Colonic mucosa (tissue), 4 donors: ENCODE measurements at regions not wholly inside any gene's neighbourhood (a gene's known extent, or its start where the extent isn't known, plus 50 kb on each side); places are given as distances from the start of the nearest gene placed in this dataset.

Experiments used
- DNase-seq: peaks from one replicate; pipeline ENCODE4 v3.0.0-alpha.2; 2020
- H3K27ac ChIP-seq: fragments of 200-600 bp; one replicate; pipeline ENCODE4 v1.8.0; 2021
- H3K27me3 ChIP-seq: fragments of 200-600 bp; one replicate; pipeline ENCODE4 v1.8.0; 2021
- H3K36me3 ChIP-seq: fragments of 200-600 bp; one replicate; pipeline ENCODE4 v1.8.0; 2021
- H3K4me1 ChIP-seq: fragments of 200-600 bp; one replicate; pipeline ENCODE4 v1.8.0; 2021; ENCODE audit warnings: mild to moderate bottlenecking
- H3K4me3 ChIP-seq: fragments of 200-600 bp; one replicate; pipeline ENCODE4 v1.8.0; 2021
- H3K9ac ChIP-seq, 2 donors: one replicate each; pipeline ENCODE4 v1.7.0; 2013; ENCODE audit warnings: control low read depth in 2 of 2, low read depth in 2 of 2, low read length in 2 of 2
- H3K9me3 ChIP-seq: fragments of 200-600 bp; one replicate; pipeline ENCODE4 v1.8.0; 2021
- intact Hi-C: fragments of 100-400 bp; cut with DNase I; formaldehyde crosslinking; loops from one replicate; pipeline ENCODE4 v1.14.1; 2022
- TF ChIP-seq, protein P1 (sequence below): fragments of 200-600 bp; IDR thresholded peaks from one replicate; pipeline ENCODE4 v1.8.0; 2022; ENCODE audit warnings: antibody characterized with exemption, mild to moderate bottlenecking
- donor health status: healthy.
- donor health status: DM: no; HTN: no; CAD: no.
- donor health status: DM: no; HTN: no; CAD: no.

GRCh38 chr10:8331387-8331786, 276.9 kb downstream of the GATA3 start:
- no peak overlapping the region for H3K27ac ChIP-seq
- no peak for DNase-seq
- TF ChIP-seq, protein P1, sequence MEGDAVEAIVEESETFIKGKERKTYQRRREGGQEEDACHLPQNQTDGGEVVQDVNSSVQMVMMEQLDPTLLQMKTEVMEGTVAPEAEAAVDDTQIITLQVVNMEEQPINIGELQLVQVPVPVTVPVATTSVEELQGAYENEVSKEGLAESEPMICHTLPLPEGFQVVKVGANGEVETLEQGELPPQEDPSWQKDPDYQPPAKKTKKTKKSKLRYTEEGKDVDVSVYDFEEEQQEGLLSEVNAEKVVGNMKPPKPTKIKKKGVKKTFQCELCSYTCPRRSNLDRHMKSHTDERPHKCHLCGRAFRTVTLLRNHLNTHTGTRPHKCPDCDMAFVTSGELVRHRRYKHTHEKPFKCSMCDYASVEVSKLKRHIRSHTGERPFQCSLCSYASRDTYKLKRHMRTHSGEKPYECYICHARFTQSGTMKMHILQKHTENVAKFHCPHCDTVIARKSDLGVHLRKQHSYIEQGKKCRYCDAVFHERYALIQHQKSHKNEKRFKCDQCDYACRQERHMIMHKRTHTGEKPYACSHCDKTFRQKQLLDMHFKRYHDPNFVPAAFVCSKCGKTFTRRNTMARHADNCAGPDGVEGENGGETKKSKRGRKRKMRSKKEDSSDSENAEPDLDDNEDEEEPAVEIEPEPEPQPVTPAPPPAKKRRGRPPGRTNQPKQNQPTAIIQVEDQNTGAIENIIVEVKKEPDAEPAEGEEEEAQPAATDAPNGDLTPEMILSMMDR, result no peak
- no peaks in the 10 kb centered on the region for H3K27me3 ChIP-seq
- no peaks in the 10 kb centered on the region for H3K9me3 ChIP-seq
- H3K4me3 ChIP-seq, result no peak overlapping the region
- H3K9ac ChIP-seq, result no peak overlapping the region
- intact Hi-C loops, result no loop called here
- H3K4me1 ChIP-seq, result no peaks in the 10 kb centered on the region
- H3K36me3 ChIP-seq, result no peaks in the 10 kb centered on the region

DNA sequence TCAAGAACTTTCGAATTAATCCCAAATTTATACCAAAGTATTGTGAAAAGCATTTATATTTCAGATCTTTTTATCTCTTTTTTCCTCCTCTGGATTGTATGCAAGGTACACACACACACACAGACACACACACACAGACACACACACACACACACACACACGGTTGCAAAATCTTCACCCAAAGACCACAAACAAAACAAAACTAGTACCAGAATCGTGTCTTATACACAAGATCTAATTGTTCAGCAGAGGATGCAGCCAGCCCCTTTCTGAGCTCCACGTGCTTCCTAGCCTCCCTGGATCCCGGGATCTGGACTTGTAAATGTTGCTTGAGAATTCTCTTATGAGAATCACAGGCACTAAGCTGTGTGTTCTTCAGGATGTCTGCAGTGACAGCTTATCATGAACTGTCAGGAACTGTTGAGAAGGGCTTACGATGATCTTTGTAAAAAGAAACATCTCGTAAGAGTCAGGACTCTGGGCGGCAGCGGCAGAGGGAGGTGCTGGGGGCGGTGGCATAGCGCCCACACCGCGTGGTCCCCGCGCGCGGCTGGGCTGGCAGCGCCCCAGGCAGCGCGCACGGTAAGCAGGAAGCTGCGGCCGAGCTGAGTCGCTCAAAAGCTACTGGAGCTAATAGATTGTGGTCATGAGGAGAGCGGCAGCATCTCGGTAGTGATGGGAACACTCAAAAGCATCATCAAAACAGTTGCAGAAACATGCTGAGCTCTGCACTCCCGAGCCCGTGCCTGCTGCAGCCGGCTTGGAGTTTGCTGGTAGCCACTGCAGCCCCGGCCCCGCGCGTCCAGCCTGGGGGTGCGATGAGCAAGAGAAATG, 277.6 kb downstream of the GATA3 start:
- Histone ChIP-seq H3K9ac (no peak overlapping the region), H3K4me3 (no peak overlapping the region), H3K9me3 (no peaks in the 10 kb centered on the region), H3K27me3 (no peaks in the 10 kb centered on the region), H3K27ac (no peak overlapping the region), H3K4me1 (no peaks in the 10 kb centered on the region), H3K36me3 (no peaks in the 10 kb centered on the region)
- DNase-seq, result peak; percentile 24
- intact Hi-C loops, result no loop called here
- TF ChIP-seq, protein P1, result no peak

DNA sequence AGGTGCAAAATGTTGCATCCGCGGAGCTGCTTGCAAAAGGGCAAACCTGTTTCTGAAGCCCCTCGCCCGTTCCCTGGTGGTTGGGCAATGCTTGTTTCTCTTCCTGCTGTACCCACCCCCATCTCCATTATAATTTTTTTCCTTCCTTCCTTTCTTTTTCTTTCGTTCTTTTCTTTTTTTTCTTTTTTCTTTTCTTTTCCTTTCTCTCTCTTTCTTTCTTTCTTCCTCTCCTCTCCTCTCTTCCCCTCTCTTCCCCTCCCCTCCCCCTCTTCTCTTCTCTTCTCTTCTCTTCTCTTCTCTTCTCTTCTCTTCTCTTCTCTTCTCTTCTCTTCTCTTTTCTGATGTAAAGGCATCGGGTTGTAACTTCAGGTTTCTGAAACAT, 278.2 kb downstream of the GATA3 start:
- H3K4me3 ChIP-seq, result no peak overlapping the region
- intact Hi-C loops, result no loop called here
- no peaks in the 10 kb centered on the region for H3K27me3 ChIP-seq
- no peak overlapping the region for H3K27ac ChIP-seq
- no peaks in the 10 kb centered on the region for H3K36me3 ChIP-seq
- no peak for DNase-seq
- H3K9me3 ChIP-seq, result no peaks in the 10 kb centered on the region
- H3K4me1 ChIP-seq, result no peaks in the 10 kb centered on the region
- TF ChIP-seq, protein P1, result no peak
- H3K9ac ChIP-seq, result no peak overlapping the region

GRCh38 chr10:8334631-8335030, 280.1 kb downstream of the GATA3 start:
- intact Hi-C loops, result no loop called here
- Histone ChIP-seq H3K27ac (no peak overlapping the region), H3K9ac (no peak overlapping the region), H3K4me1 (no peaks in the 10 kb centered on the region), H3K9me3 (no peaks in the 10 kb centered on the region), H3K36me3 (no peaks in the 10 kb centered on the region), H3K27me3 (no peaks in the 10 kb centered on the region), H3K4me3 (no peak overlapping the region)
- TF ChIP-seq, protein P1, result no peak
- no peak for DNase-seq

- no peak overlapping the region for H3K9ac ChIP-seq
- H3K4me3 ChIP-seq, result no peak overlapping the region
- H3K9me3 ChIP-seq, result no peaks in the 10 kb centered on the region
- TF ChIP-seq, protein P1, result no peak
- no peaks in the 10 kb centered on the region for H3K27me3 ChIP-seq
- intact Hi-C loops, result no loop called here
- no peak overlapping the region for H3K27ac ChIP-seq
- no peaks in the 10 kb centered on the region for H3K36me3 ChIP-seq
- no peaks in the 10 kb centered on the region for H3K4me1 ChIP-seq
- DNase-seq, result no peak
Measured at GRCh38 chr10:8336629-8337331, 282.3 kb downstream of the GATA3 start.
